HG02852 (cell line): ENCODE measurements at regions not wholly inside any gene's neighbourhood (a gene's known extent, or its start where the extent isn't known, plus 50 kb on each side); places are given as distances from the start of the nearest gene placed in this dataset.
"Not testable (repeated sequence)": the region's sequence is repeated elsewhere in the genome, so short reads cannot be mapped to it uniquely, and the experiment has no call there.

Source experiments
- ATAC-seq: cut with Tn5 transposase; IDR thresholded peaks from one replicate; pipeline ENCODE4 v1.9.1; 2021; ENCODE audit warnings: mild to moderate bottlenecking, moderate library complexity; ENCODE audit not compliant: unreplicated experiment

DNA sequence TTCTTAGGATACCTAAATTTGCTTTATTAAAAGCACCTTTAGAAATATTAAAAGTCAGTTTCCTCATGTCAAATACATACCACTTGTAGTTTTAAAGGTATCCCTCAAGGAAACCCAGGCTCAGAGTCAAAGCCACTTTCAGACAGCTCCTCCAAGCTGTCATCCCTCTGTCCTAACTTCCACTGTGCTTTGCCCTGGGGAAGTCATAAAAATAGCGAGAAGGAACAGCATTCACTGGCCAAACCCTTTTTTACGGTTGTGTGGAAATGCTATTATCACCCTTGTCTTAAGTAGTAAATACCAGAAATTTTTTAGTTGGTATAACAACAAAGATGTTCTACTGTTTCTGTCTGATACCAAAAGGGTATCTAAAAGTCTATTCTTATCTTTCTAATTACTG lies 680.5 kb downstream of the ZEB2 start:
- ATAC-seq = no peak

DNA sequence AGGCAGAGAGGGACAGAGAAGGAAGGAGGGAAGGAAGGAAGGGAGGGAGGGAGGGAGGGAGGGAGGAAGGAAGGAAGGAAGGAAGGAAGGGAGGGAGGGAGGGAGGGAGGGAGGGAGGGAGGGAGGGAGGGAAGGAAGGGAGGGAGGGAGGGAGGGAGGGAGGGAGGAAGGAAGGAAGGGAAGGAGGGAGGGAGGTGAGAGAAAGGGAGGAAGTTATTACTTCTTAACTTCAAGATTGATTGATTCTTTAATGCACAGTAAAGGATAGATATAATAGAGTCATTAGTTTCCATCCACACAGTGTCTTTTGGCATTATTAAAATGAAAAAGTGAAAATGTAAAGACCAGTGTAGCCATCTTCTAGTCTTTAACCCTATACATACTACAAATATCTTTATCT lies 682.9 kb downstream of the ZEB2 start:
- not testable (repeated sequence) for ATAC-seq

DNA sequence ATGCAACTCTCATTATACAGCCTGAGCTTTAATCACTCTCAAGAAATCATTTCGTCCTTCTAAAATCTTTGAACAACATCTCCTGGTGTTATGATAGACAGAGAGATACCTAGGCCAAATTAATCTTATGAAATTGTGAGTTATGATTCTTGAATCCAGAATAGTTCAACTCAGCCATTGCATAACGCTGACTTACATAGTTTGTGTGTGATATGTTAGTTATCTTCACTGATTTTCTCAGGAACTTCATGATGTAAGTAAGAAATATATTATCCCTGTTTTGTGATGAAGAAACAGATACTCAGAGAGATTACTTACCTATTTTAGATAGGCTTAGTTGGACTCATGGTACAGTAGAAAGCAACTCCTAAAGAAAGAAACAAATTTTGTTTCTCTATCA lies 684.4 kb downstream of the ZEB2 start:
- ATAC-seq = no peak

DNA sequence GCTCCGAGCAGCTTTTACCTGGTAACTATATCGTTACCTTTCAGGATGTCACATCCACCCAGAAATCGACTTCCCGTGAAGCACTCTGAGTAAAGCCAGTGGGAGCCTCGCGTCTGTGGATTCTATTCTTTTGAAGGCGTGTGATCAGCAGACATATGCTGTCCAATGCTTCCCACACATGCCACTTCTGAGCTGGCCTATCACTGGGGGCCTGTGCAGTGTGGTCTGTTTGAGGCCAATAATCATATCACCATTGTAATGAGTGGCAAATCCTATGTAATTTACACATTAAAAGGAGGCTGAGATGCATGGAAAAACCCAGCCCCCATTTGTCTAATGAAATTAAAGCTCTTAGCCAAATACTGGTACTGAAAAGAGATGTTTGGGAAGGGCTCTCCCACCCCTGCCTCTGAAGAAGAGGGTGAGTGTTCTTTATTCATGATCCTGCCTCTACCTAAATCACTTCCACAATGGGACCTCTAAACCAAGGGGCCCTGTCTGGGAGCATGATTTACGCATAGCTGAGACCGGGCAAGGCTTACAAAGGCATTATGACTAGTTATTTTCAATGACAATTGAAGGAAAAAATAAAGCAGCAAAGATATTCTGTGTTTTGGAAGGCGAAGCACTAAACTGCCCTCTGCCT lies 686.8 kb downstream of the ZEB2 start:
- ATAC-seq = no peak

DNA sequence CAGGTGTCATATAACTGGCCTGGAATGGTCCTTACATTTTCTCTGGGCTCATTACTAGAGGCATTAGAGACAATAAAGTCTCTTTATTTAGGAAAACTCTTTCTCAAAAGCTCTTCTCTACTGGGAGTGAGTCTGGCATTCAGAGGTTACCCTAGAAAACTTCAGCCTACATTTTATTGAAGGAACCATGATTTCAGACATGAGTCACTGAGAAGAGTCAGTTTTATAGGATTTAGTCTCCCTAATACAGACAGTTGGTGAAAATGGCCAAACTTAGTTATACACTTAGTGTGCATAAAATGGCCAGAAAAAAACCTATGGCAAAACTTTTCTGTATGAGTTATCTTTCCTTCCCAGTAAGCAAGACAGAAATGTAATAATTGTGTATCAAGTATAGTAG lies 689.4 kb downstream of the ZEB2 start:
- ATAC-seq = no peak

DNA sequence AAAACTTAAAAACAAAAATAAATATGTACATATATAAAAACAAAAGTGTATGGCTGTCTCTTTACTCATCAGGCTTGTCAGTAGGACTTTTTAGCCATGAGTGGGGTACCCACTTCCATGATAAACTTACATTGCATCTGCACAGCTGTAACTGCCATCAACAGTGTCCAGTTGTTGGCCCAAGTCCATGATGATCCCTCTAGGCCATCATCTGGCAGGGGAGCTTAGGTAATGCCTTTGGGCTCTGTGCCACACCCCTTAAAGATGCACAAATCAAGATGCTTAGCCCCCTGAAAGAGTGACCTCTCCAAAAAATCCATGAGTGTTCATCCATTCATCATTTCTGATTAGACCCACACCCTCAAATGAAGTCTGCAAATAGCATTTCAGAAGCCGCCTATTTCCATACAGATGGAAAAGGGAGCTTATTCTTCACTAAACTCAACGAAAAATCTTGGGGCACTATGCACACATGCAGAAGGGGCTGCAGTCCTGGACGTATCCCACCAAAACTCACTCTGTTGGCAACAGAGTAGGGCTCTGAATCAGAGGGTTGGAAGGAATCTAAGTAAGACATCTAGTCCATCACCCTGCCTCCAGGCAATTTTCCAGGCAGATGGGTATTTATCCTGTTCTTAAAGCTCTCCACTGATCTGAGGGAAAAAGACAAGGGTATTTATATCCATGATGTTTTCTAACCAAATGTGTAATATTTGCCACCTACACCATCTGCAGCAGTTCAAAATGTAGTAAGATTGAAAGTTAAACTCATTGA lies 691.0 kb downstream of the ZEB2 start:
- ATAC-seq = no peak

DNA sequence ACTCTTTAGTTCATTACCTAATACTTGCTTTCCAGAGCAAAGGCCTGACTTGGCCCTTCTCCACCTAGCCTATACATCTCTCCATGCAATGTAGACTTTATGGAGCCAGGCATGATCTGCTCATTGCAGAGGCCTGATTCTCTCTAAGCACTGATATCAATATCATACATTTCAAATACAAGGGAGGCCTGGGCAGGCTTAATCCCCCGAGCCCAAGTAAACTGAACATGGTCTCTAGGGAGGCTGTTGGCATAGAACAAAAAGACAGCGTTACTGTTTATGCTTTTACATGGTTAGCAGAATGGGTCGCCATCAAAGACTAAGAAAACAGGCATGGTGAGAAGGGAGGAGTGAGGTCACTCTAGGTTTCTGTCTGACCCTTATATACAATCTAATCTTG lies 695.1 kb downstream of the ZEB2 start:
- no peak for ATAC-seq

DNA sequence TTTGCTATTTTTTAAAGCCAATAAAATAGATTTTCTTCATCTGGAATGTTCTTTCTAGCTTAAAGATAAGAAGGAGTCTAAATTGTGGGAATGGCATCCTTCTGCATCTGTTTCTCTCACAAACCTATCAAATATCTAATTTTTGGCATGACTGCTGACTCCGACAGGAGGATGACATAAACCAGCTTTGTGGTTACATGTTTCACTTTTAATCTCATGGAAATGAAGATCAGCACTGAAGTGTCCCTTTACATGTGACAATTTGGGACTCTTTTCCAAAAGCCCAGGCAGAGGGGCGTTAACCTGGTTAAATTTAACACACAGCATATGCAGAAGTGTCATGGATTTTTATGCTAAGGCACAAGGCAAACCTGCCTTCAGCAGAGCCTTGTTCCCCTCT lies 694.7 kb downstream of the ARHGAP15 start:
- no peak for ATAC-seq

DNA sequence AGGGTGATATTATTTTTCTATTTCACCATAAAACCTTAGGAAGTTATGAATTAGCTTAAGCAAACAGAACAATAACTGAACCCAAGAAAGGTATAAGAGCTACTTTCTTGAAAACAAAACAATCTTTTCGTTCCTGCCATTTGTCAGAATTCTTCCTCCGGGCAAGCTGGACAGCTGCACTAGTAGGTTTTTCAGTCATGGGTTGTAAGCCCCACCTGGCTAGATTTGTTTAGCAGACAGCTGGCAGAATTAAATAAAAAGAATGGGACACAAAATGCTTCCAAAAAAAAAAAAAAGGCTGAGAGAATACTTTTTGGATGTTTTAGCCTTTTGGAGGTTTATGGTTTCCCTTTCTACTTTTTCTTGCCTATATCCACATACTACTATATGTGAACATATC lies 694.1 kb downstream of the ARHGAP15 start:
- no peak for ATAC-seq

DNA sequence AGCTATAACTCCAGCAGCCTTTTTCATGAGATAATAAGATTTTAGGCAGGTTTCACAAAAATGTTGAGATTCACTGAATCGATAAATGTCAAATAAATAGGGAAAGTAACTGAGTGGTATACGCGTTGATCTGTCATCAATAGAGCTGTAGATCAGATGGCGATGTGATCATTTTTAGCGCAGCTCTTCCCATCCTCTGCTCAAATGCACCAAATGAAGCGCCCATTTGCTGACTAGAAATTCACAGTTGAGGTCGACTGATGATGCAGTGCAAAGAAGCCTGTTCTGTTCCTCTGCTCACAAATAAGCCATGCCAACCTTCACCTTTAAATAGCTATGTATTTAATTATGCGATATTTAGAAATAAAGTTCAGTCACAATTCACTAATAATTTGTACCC lies 693.5 kb downstream of the ARHGAP15 start:
- no peak for ATAC-seq

DNA sequence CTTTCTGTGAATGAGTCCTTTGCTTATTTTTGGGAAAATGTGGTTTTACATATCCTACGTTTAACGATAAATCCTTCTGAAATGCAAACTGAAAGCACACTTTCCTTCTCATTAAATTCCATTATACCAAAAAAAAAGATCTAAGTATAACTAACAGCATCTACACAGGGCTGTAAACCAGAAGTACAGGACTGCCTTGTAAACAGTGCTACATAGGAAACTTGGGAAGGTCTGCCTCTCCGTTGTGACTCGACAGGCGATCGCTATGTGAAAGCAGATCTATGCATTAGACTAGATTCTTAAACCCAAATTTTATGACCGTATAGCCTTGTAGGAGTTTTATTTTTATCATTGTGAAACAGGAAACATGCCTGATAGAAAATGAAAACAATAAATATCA lies 690.5 kb downstream of the ARHGAP15 start:
- ATAC-seq = no peak

DNA sequence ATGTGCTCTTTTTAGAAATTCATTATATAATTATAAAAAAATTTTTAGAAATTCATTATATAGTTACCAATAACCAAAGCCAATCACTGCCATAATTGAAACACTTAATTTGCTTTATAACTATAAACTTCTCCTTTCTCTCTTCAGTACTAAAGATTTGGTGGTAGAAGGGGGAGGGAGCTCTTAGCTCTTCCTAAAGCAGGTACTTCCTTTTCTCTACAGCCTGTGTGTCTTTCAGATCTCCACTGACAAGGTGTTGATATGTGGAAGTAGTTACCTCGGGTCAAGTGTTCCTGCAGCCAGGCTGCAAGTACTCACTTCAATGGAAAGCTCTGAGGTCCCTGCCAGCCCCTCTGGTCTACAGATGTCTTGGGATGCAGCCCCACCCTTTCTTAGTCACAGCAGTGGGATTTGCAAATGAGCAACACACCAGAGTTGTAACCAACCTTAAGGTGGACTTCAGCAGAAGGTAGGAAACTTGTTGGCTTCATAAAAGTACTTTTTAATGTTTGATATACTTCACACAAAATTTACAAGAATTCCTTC lies 690.0 kb downstream of the ARHGAP15 start:
- ATAC-seq = no peak
